Endothelial cell of umbilical vein (primary cell): ENCODE measurements at regions not wholly inside any gene's neighbourhood (a gene's known extent, or its start where the extent isn't known, plus 50 kb on each side); places are given as distances from the start of the nearest gene placed in this dataset.

ENCODE experiments used
- BruUV-seq: library from RNA; stranded (reverse); fragments of 400-500 nt; replicated peaks from 2 replicates; lab custom pipeline; 2021; lab: Mats Ljungman, UMichigan
- CTCF ChIA-PET: fragments of 300-600, 350-600 bp; sonication (Branson Sonifier 250); formaldehyde crosslinking; loops from one replicate; lab custom pipeline; 2021; ENCODE audit warnings: antibody characterized with exemption, inconsistent platforms; lab: Charles Lee
- POLR2A ChIA-PET: fragments of 300-600, 350-600 bp; sonication (Branson Sonifier 250); formaldehyde crosslinking; loops from one replicate; lab custom pipeline; 2021; ENCODE audit warnings: antibody characterized with exemption, inconsistent platforms; lab: Charles Lee
- DNase-seq: peaks from one replicate; pipeline ENCODE4 v3.0.0-alpha.2; 2011; ENCODE audit warnings: low read depth, low spot score
- FAIRE-seq: peaks from 2 replicates; lab custom pipeline; 2011; peaks lifted over from hg19 to GRCh38; lab: Jason Lieb, UNC
- H2AFZ ChIP-seq: 2 replicates; pipeline ENCODE4 v1.6.0; 2012; ENCODE audit warnings: low read depth, low read length, control low read depth, inconsistent platforms
- H3K27ac ChIP-seq: 2 replicates; pipeline ENCODE4 v1.5.1; 2011; ENCODE audit warnings: low read depth, mild to moderate bottlenecking, control low read depth, low read length, moderate library complexity; ENCODE audit not compliant: insufficient read depth
- H3K27me3 ChIP-seq, 2 experiments: 2 replicates each; pipeline versions ENCODE4 v1.6.0 to v1.6.1; 2011; ENCODE audit warnings: low read length in 2 of 2, mixed read lengths in 1 of 2; ENCODE audit not compliant: control insufficient read depth in 2 of 2, insufficient read depth in 2 of 2
- H3K36me3 ChIP-seq, 2 experiments: 2 replicates in 1 of 2; 3 replicates in 1 of 2; pipeline ENCODE4 v1.5.1; 2011; ENCODE audit warnings: low read length in 2 of 2, mild to moderate bottlenecking in 1 of 2, moderate library complexity in 1 of 2; ENCODE audit not compliant: control insufficient read depth in 2 of 2, insufficient read depth in 2 of 2; ENCODE audit errors: extremely low read depth in 1 of 2
- H3K4me1 ChIP-seq: 3 replicates; pipeline ENCODE4 v1.5.1; 2011; ENCODE audit warnings: mild to moderate bottlenecking, low read length; ENCODE audit not compliant: control insufficient read depth, insufficient read depth; ENCODE audit errors: extremely low read depth
- H3K4me2 ChIP-seq: 2 replicates; pipeline ENCODE4 v1.6.1; 2011; ENCODE audit warnings: low read length, control low read depth, mixed read lengths; ENCODE audit not compliant: insufficient read depth
- H3K4me3 ChIP-seq, 3 experiments: fragments of 200-600 bp in 1 of 3; sonication (generic), shearing (Covaris generic) in 1 of 3; replicated peaks in 1 of 3; 2 replicates each; pipeline ENCODE4 v1.5.1; 2011 to 2016; ENCODE audit warnings: control low read depth in 3 of 3, low read length in 3 of 3, mild to moderate bottlenecking in 2 of 3, inconsistent platforms in 1 of 3, low read depth in 1 of 3, moderate library complexity in 1 of 3; ENCODE audit not compliant: insufficient read depth in 1 of 3
- H3K79me2 ChIP-seq: 2 replicates; pipeline ENCODE4 v1.6.0; 2012; ENCODE audit warnings: low read length, inconsistent platforms; ENCODE audit not compliant: control insufficient read depth, insufficient read depth
- H3K9ac ChIP-seq: replicated peaks from 2 replicates; pipeline ENCODE3; 2011; ENCODE audit warnings: low read length, control low read depth; ENCODE audit not compliant: insufficient read depth; ENCODE audit errors: extremely low read depth
- H3K9me1 ChIP-seq: replicated peaks from 3 replicates; pipeline ENCODE4 v1.6.0; 2011; ENCODE audit warnings: mild to moderate bottlenecking, low read length; ENCODE audit not compliant: control insufficient read depth, insufficient read depth; ENCODE audit errors: extremely low read depth
- H3K9me3 ChIP-seq: replicated peaks from 2 replicates; pipeline ENCODE4 v1.5.1; 2012; ENCODE audit warnings: low read length, inconsistent platforms; ENCODE audit not compliant: control insufficient read depth, insufficient read depth
- H4K20me1 ChIP-seq: replicated peaks from 2 replicates; pipeline ENCODE3; 2011; ENCODE audit warnings: mild to moderate bottlenecking, low read length; ENCODE audit not compliant: control insufficient read depth, insufficient read depth; ENCODE audit errors: extremely low read depth
- CTCF ChIP-seq, 2 donors: IDR thresholded peaks; 1 replicate in 1 of 2; 2 replicates in 1 of 2; pipeline ENCODE4 v1.5.1; 2011; ENCODE audit warnings: low read length in 2 of 2, mild to moderate bottlenecking in 2 of 2, moderate library complexity in 2 of 2, control low read depth in 1 of 2, inconsistent platforms in 1 of 2, low read depth in 1 of 2; ENCODE audit not compliant: insufficient read depth in 1 of 2; ENCODE audit errors: extremely low read depth in 1 of 2
- EZH2 ChIP-seq: IDR thresholded peaks from 2 replicates; pipeline ENCODE4 v1.6.1; 2012; ENCODE audit warnings: borderline replicate concordance, low read depth, mild to moderate bottlenecking, moderate library complexity, low read length, inconsistent platforms; ENCODE audit not compliant: severe bottlenecking
- FOS ChIP-seq: IDR thresholded peaks from 2 replicates; pipeline ENCODE4 v1.6.1; 2011; ENCODE audit warnings: mild to moderate bottlenecking, low read length, moderate library complexity, borderline replicate concordance; ENCODE audit not compliant: insufficient read depth
- GATA2 ChIP-seq: IDR thresholded peaks from 2 replicates; pipeline ENCODE4 v1.7.0; 2011; ENCODE audit warnings: low read depth, mild to moderate bottlenecking, moderate library complexity, mixed read lengths, low read length; ENCODE audit not compliant: insufficient read length, insufficient read depth
- JUN ChIP-seq: IDR thresholded peaks from 2 replicates; pipeline ENCODE4 v1.6.1; 2011; ENCODE audit warnings: borderline replicate concordance, low read depth; ENCODE audit not compliant: insufficient read length, insufficient read depth
- MAX ChIP-seq: IDR thresholded peaks from 2 replicates; pipeline ENCODE4 v1.6.1; 2011; ENCODE audit not compliant: insufficient read depth, insufficient read length
- MYC ChIP-seq: IDR thresholded peaks from one replicate; pipeline ENCODE4 v1.6.1; 2011; ENCODE audit warnings: mild to moderate bottlenecking, low read depth, low read length
- POLR2A ChIP-seq: IDR thresholded peaks from 2 replicates; pipeline ENCODE4 v1.6.1; 2012; ENCODE audit warnings: low read depth, mild to moderate bottlenecking, control low read depth, low read length
- POLR2AphosphoS5 ChIP-seq: IDR thresholded peaks from 2 replicates; pipeline ENCODE4 v1.6.1; 2012; ENCODE audit warnings: low read depth, mild to moderate bottlenecking, control low read depth, low read length, moderate library complexity; ENCODE audit not compliant: insufficient read depth
- dilution Hi-C: fragments of 300-500 bp; cut with MboI; formaldehyde crosslinking; loops from one replicate; pipeline ENCODE4 v1.15.0; 2019; ENCODE audit warnings: low sequenced_read_pairs; ENCODE audit not compliant: extremely low pct_ligation_motif_present
- intact Hi-C: fragments of 100-400 bp; cut with micrococcal nuclease; formaldehyde crosslinking; loops from one replicate; pipeline ENCODE4 v1.10.0; 2022

GRCh38 chr2:59787095-59787494 is 766.4 kb downstream of the BCL11A start:
- FAIRE-seq (no peak), DNase-seq (no peak)
- intact Hi-C loops (no loop called here), dilution Hi-C loops (no loop called here)
- H3K36me3 ChIP-seq = no peaks in the 10 kb centered on the region
- no peak overlapping the region for H3K4me3 ChIP-seq
- no TSS peak for BruUV-seq
- TF ChIP-seq EZH2 (no peak), FOS (no peak), JUN (no peak), POLR2A (no peak), POLR2AphosphoS5 (no peak), GATA2 (no peak), CTCF (IDR thresholded peaks at IDR 0.05; ENCODE audit: extremely low read depth in 1 of 2, insufficient read depth in 1 of 2, low read depth in 1 of 2, low read length in 2 of 2) (no peak), MYC (no peak), MAX (no peak)
- no peaks in the 10 kb centered on the region for H3K27me3 ChIP-seq
- no peak overlapping the region for H2AFZ ChIP-seq
- ChIA-PET CTCF (no interaction called here), POLR2A (no interaction called here)
- no peak overlapping the region for H3K4me2 ChIP-seq
- peaks cover 4% of the 10 kb centered on the region for H3K9me3 ChIP-seq
- no peaks in the 10 kb centered on the region for H3K9me1 ChIP-seq
- no peaks in the 10 kb centered on the region for H3K4me1 ChIP-seq
- no peaks in the 10 kb centered on the region for H4K20me1 ChIP-seq
- H3K79me2 ChIP-seq = no peaks in the 10 kb centered on the region
- H3K9ac ChIP-seq = no peak overlapping the region
- no peak overlapping the region for H3K27ac ChIP-seq
